UCSD-AML1 (cell line): ENCODE measurements at regions not wholly inside any gene's neighbourhood (a gene's known extent, or its start where the extent isn't known, plus 50 kb on each side); places are given as distances from the start of the nearest gene placed in this dataset.

ENCODE experiments used
- DNase-seq: peaks from one replicate; lab custom pipeline; 2025; ENCODE audit not compliant: unreplicated experiment; lab: John Stamatoyannopoulos, UW

- DNase-seq: no peak
These were observed 375.0 kb downstream of the MAN2A1 start for GRCh38 chr5:110064603-110065268.

DNA sequence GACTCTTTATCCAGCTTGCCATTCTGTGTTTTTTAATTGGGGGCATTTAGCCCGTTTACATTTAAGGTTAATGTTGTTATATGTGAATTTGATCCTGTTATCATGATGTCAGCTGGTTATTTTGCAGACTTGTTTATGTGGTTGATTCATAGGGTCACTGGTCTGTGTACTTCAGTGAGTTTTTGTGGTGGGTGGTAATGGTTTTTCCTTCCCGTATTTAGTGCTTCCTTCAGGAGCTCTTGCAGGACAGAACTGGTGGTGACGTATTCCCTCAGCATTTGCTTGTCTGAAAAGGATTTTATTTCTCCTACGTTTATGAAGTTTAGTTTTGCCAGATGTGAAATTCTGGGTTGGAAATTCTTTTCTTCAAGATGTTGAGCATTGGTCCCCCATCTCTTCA lies 381.1 kb downstream of the MAN2A1 start:
- no peak for DNase-seq

- no peak for DNase-seq
These were observed 382.9 kb downstream of the MAN2A1 start for GRCh38 chr5:110072651-110073050.

- DNase-seq: no peak
These were observed 383.8 kb downstream of the MAN2A1 start for GRCh38 chr5:110073534-110073933.

DNA sequence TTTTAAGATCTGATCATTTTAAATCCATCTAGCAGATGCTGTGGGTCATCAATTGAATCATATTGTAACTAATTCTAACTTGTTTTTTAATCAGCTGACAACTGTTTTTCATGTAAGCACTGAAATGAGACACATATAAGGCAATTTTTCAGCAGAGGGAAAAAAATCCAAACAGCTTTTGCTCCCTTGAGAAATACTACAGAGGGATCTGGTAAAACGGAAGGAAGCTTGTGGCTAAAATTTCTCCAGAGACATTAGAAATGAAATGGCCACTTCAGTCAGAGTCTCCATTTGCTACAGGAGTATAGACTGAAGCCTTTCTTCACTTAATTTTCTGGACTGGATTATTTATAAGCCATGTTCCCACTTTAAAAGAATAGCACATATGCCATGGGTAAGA lies 385.9 kb downstream of the MAN2A1 start:
- no peak for DNase-seq

DNA sequence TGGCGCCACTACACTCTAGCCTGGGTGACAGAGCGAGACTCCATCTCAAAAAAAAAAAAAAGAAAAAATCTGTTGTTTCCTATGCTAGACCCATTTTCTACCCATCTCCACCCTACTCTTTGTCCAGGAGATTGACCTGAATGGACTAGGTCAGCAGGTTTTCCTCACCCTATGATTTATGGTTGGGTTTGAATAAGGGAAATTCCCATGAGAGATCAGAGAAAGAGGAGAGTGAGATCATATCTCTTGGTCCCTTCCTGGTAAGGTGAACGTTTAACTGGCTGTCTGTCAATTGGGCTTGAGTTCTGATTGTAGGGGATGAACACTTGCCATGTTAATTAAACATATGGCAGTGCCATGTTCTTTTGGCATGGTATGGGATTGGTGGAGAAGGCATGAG lies 387.4 kb downstream of the MAN2A1 start:
- no peak for DNase-seq

DNA sequence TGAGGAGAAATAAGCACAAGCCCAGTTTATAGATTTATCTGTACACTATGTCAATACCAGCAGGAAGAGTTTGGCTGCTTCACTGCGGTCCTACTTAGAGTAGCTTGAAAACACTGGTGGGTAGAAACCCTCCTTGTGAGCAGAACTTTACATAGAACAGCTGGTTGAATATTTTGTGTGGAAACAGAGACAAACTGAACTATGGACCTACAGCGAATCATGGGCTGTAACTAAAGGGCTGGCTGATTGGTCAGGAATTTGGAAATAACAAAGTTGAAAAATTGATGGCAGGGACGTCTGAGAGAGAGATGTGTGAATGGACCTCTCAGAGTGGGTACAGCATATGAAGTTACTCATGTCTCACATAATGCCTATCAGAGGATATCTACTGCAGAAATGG lies 392.5 kb downstream of the MAN2A1 start:
- no peak for DNase-seq

GRCh38 chr5:110082863-110083262 lies 393.1 kb downstream of the MAN2A1 start:
- no peak for DNase-seq

DNA sequence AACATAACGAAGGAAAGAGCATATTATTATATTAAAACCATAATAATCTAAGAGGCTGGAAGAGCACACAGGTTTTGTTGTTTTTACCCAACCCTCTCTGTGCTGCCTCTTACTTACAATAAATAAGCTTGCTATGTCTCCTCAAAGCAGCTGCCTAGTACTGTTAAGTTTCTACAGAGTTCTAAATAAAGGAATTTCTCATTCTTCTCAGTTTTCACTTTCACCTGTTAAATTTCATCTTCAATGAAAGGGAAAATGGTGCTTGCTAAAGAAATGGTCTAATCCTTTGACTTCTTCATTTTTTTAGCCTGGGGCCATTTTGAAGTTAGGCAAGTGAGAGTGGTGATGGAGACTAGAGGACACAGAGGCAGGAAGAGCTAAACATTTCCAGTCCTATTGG lies 396.1 kb downstream of the MAN2A1 start:
- DNase-seq: no peak

- DNase-seq: no peak
These were observed 397.1 kb downstream of the MAN2A1 start for GRCh38 chr5:110086658-110087388.

GRCh38 chr5:110087829-110088228 lies 398.1 kb downstream of the MAN2A1 start:
- no peak for DNase-seq

GRCh38 chr5:110088676-110089436 lies 399.1 kb downstream of the MAN2A1 start:
- no peak for DNase-seq

GRCh38 chr5:110092955-110093785 lies 403.4 kb downstream of the MAN2A1 start:
- no peak for DNase-seq

DNA sequence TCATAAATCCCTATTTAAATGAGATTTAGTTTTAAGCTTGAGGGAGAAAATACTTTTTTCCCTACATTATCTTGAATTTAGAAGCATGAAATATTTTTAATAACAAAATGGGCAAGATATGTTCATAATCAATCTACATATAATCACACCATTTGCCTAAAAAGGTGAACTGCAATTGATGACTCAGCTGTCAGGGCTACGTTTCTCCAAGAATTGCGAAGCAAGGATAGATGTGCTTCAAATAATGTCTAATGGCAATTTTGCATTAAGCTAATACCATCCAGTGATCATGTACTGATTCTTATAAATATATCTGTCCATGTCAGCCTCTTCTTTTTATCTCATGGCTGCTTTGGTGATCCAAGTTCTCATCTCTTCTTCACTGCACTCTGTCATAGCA lies 404.4 kb downstream of the MAN2A1 start:
- DNase-seq: no peak

DNA sequence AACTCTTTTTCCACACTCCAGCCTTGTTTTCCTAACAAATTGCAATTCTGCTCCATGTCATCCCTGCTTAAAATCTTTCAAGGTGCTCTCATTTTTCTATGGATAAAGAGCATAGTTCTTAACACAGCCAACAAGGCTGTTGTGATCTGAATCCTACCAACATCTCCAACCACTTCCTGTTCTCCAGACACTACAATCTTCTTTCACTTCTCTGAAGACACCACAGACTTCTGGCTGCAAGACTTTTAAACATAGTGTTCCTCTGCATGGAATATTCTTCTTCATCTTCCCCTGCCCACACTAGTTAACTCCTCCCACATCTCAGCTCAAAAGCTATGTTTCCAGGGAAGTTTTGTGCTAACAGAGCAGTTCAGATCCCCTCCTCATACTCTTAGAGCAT lies 404.8 kb downstream of the MAN2A1 start:
- no peak for DNase-seq

- DNase-seq: no peak
These were observed 406.7 kb downstream of the MAN2A1 start for GRCh38 chr5:110096419-110096818.

- DNase-seq: no peak
These were observed 409.8 kb downstream of the MAN2A1 start for GRCh38 chr5:110099572-110099971.

- no peak for DNase-seq
These were observed 413.4 kb downstream of the MAN2A1 start for GRCh38 chr5:110103081-110103480.

DNA sequence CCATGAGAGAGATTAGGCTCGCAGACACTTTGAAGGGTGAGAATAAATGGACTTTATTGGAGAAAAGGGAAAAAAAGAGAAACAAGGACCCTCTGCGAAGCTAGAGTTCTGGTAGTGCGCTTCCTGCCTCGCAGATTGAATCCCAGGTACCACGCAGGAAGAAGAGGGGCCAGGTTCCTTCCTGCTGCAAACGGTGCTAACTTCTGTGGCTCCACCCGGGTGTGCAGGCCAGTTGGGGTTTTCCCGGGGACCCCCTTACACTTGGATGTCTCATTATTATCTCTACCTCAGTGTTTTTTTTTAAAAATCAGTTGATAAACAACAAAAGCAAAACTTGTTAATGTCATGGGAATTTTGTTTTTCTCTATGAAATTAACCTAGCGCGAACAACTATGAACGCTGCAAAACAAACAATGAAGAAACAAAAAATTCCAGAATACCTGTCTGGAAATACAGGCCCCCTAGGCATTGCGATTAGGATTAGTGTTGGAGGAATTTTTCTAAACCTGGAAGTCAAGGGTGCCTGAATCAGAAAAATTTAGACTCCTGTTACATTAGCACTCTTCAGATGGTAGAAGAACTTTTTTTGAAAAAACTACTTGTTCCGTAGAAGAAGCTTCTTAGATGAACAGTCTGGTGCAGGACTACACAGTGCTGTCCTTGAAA lies 414.5 kb downstream of the MAN2A1 start:
- no peak for DNase-seq
